SH-SY5Y (cell line): ENCODE measurements at regions not wholly inside any gene's neighbourhood (a gene's known extent, or its start where the extent isn't known, plus 50 kb on each side); places are given as distances from the start of the nearest gene placed in this dataset.

Experiments used
- GATA2 ChIP-seq: IDR thresholded peaks from 2 replicates; pipeline ENCODE4 v1.6.1; 2011; ENCODE audit warnings: mild to moderate bottlenecking, low read depth, low read length
- GATA3 ChIP-seq: IDR thresholded peaks from 2 replicates; pipeline ENCODE4 v1.6.1; 2011; ENCODE audit warnings: low read depth, mild to moderate bottlenecking, low read length, moderate library complexity

DNA sequence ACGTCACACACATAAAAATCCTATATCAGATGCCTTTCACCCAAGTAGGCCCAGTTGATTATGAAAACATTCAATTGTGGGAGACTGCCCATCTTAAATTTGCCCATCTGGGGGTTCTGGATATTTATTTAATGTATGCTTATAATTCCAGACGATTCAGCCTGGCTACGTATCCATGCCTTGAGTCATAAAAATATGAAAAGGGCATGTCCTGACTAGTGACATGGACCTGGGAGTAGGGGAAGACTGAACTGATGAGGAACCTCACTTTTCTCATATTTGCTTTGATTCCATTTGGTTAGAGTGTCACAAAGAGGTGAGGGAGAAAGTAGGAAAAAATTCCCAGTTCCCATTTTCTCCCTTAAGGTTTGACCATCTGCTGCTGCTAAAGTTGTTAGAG, 122.5 kb upstream of the GNAO1 start:
- TF ChIP-seq GATA2 (no peak), GATA3 (no peak)
